Pancreas (tissue), 10 donors: ENCODE measurements at regions not wholly inside any gene's neighbourhood (a gene's known extent, or its start where the extent isn't known, plus 50 kb on each side); places are given as distances from the start of the nearest gene placed in this dataset.

Source experiments
- ATAC-seq, 4 donors: fragments of 200-7000 bp; cut with Tn5 transposase; one replicate each; pipeline versions ENCODE4 v1.8.0 to v1.9.1; 2020; ENCODE audit warnings: mild to moderate bottlenecking in 4 of 4, moderate library complexity in 4 of 4
- DNase-seq, 6 donors: peaks; one replicate each; pipeline ENCODE4 v3.0.0-alpha.2; 2020
- FAIRE-seq: peaks from 2 replicates; lab custom pipeline; 2012; peaks lifted over from hg19 to GRCh38; lab: Jason Lieb, UNC
- H3K27ac ChIP-seq, 4 donors: fragments of 200-600 bp; sonication (generic); 1 replicate in 3 of 4; 2 replicates in 1 of 4; pipeline versions ENCODE4 v1.5.0 to v1.8.0; 2020
- H3K27me3 ChIP-seq, 4 donors: fragments of 200-600 bp; one replicate each; pipeline ENCODE4 v1.8.0; 2021
- H3K36me3 ChIP-seq, 3 donors: fragments of 200-600 bp; sonication (generic) in 1 of 3; one replicate each; pipeline versions ENCODE4 v1.5.0 to v1.8.0; 2020 to 2021
- H3K4me1 ChIP-seq, 3 donors: fragments of 200-600 bp; one replicate each; pipeline ENCODE4 v1.8.0; 2021
- H3K4me3 ChIP-seq, 4 donors: fragments of 200-600 bp; sonication (generic) in 2 of 4; one replicate each; pipeline versions ENCODE4 v1.5.0 to v1.8.0; 2020 to 2021
- H3K9me3 ChIP-seq, 4 donors: fragments of 200-600 bp; one replicate each; pipeline ENCODE4 v1.8.0; 2021
- CTCF ChIP-seq, 4 donors: fragments of 200-600 bp; sonication (generic) in 3 of 4; IDR thresholded peaks; one replicate each; pipeline versions ENCODE4 v1.5.0 to v1.8.0; 2021; ENCODE audit warnings: antibody characterized with exemption in 4 of 4
- WGBS, 2 donors: extraction: QIAGEN DNeasy Blood & Tissue Kit; methylation state at CpG; one replicate each; pipeline ENCODE4 v1.1.7; 2013; 5-methylcytosine and 5-hydroxymethylcytosine counted together
- intact Hi-C, 3 donors: fragments of 100-400 bp; cut with DNase I; formaldehyde crosslinking; loops; one replicate each; pipeline versions ENCODE4 v1.11.1 to v1.14.2; 2022
- donor health status: healthy with polysubstance abuse.
- donor health status: DM: no; HTN: no; CAD: no; lungs with moderate emphysema.
- donor health status: DM: no; HTN: no; CAD: no.
- donor health status: control.
- donor health status: control.
- donor health status: Bipolar disorder and iron deficiency.
- donor health status: DM: yes; HTN: yes; CAD: no.
- donor health status: DM: no; HTN: no; CAD: no.
- donor health status: DM: no; HTN: no; CAD: no.
- donor health status: DM: yes; HTN: yes; CAD: no.

- H3K4me1 ChIP-seq, result no peaks in the 10 kb centered on the region
- no peaks in the 10 kb centered on the region for H3K27me3 ChIP-seq
- intact Hi-C loops, result no loop called here
- H3K27ac ChIP-seq, result no peak overlapping the region
- no peak for FAIRE-seq
- ATAC-seq, result no peak
- no peak overlapping the region for H3K4me3 ChIP-seq
- H3K36me3 ChIP-seq, result no peaks in the 10 kb centered on the region
- no peak for DNase-seq
- no peak for TF ChIP-seq CTCF (IDR thresholded peaks at IDR 0.05)
- H3K9me3 ChIP-seq, result no peaks in the 10 kb centered on the region
These were observed 327.6 kb downstream of the CYRIA start for GRCh38 chr2:16338026-16338425.

GRCh38 chr2:16336916-16337315 is 328.7 kb downstream of the CYRIA start:
- FAIRE-seq, result no peak
- TF ChIP-seq CTCF (IDR thresholded peaks at IDR 0.05), result no peak
- intact Hi-C loops, result no loop called here
- no peaks in the 10 kb centered on the region for H3K27me3 ChIP-seq
- no peak overlapping the region for H3K27ac ChIP-seq
- no peak for ATAC-seq
- H3K4me1 ChIP-seq, result no peaks in the 10 kb centered on the region
- H3K4me3 ChIP-seq, result no peak overlapping the region
- 84 to 88% methylated on average over 7 of the region's 7 CpGs for WGBS, 2 donors
- DNase-seq, result no peak
- H3K36me3 ChIP-seq, result no peaks in the 10 kb centered on the region
- H3K9me3 ChIP-seq, result no peaks in the 10 kb centered on the region

- H3K4me3 ChIP-seq, result no peak overlapping the region
- WGBS, 2 donors, result 90 to 92% methylated on average over 1 of the region's 1 CpG
These were observed 329.1 kb downstream of the CYRIA start for GRCh38 chr2:16336491-16336890.

GRCh38 chr2:16335947-16336346 is 329.7 kb downstream of the CYRIA start:
- no peak for TF ChIP-seq CTCF (IDR thresholded peaks at IDR 0.05)
- Histone ChIP-seq H3K9me3 (no peaks in the 10 kb centered on the region), H3K27ac (no peak overlapping the region), H3K36me3 (no peaks in the 10 kb centered on the region), H3K27me3 (no peaks in the 10 kb centered on the region), H3K4me3 (no peak overlapping the region), H3K4me1 (no peaks in the 10 kb centered on the region)
- no peak for ATAC-seq
- DNase-seq, result no peak
- FAIRE-seq, result no peak
- WGBS, 2 donors, result 53 to 65% methylated on average over 3 of the region's 3 CpGs
- intact Hi-C loops, result no loop called here

More at GRCh38 chr2:16336491-16336890, 329.1 kb downstream of the CYRIA start:
- H3K9me3 ChIP-seq, result no peaks in the 10 kb centered on the region
- H3K4me1 ChIP-seq, result no peaks in the 10 kb centered on the region
- FAIRE-seq, result no peak
- DNase-seq, result no peak
- no peaks in the 10 kb centered on the region for H3K27me3 ChIP-seq
- intact Hi-C loops, result no loop called here
- no peaks in the 10 kb centered on the region for H3K36me3 ChIP-seq
- no peak overlapping the region for H3K27ac ChIP-seq
- ATAC-seq, result no peak
- TF ChIP-seq CTCF (IDR thresholded peaks at IDR 0.05), result no peak

GRCh38 chr2:16335604-16335930 is 330.1 kb downstream of the CYRIA start:
- WGBS, 2 donors, result 79 to 92% methylated on average over 1 of the region's 1 CpG
- TF ChIP-seq CTCF (IDR thresholded peaks at IDR 0.05), result no peak

More at GRCh38 chr2:16335604-16335930, 330.1 kb downstream of the CYRIA start:
- H3K4me1 ChIP-seq, result no peaks in the 10 kb centered on the region
- DNase-seq (no peak), ATAC-seq (no peak), FAIRE-seq (no peak)
- intact Hi-C loops, result no loop called here
- H3K36me3 ChIP-seq, result no peaks in the 10 kb centered on the region
- H3K4me3 ChIP-seq, result no peak overlapping the region
- no peaks in the 10 kb centered on the region for H3K9me3 ChIP-seq
- H3K27me3 ChIP-seq, result no peaks in the 10 kb centered on the region
- H3K27ac ChIP-seq, result no peak overlapping the region
